Uterus (tissue), 3 donors: ENCODE measurements at regions not wholly inside any gene's neighbourhood (a gene's known extent, or its start where the extent isn't known, plus 50 kb on each side); places are given as distances from the start of the nearest gene placed in this dataset.
A peak's percentile ranks its signal among the peaks of the same experiment; 100 is the strongest.

Source experiments
- DNase-seq, 2 donors: peaks; one replicate each; pipeline ENCODE4 v3.0.0-alpha.2; 2019 to 2020
- H3K27ac ChIP-seq, 2 donors: fragments of 200-600 bp; sonication (generic); 1 replicate in 1 of 2; 2 replicates in 1 of 2; pipeline ENCODE4 v1.5.1; 2016 to 2018
- H3K27me3 ChIP-seq, 2 donors: fragments of 200-600 bp; sonication (generic); one replicate each; pipeline ENCODE4 v1.5.1; 2018 to 2019; ENCODE audit warnings: control low read depth in 1 of 2
- H3K36me3 ChIP-seq, 2 donors: fragments of 200-600 bp; sonication (generic); one replicate each; pipeline ENCODE4 v1.5.1; 2019; ENCODE audit warnings: control low read depth in 1 of 2
- H3K4me1 ChIP-seq, 2 donors: fragments of 200-600 bp; sonication (generic); one replicate each; pipeline ENCODE4 v1.5.1; 2018 to 2019; ENCODE audit warnings: control low read depth in 1 of 2
- H3K4me3 ChIP-seq, 2 donors: fragments of 200-600 bp; sonication (generic); 1 replicate in 1 of 2; 2 replicates in 1 of 2; pipeline ENCODE4 v1.5.1; 2018 to 2019; ENCODE audit warnings: mild to moderate bottlenecking in 1 of 2
- H3K9me3 ChIP-seq, 2 donors: fragments of 200-600 bp; sonication (generic); one replicate each; pipeline ENCODE4 v1.5.1; 2019; ENCODE audit warnings: control low read depth in 1 of 2
- POLR2A ChIP-seq, 2 donors: fragments of 450-650 bp; IDR thresholded peaks; one replicate each; pipeline ENCODE4 v1.6.1; 2016; ENCODE audit warnings: antibody characterized with exemption in 2 of 2, mild to moderate bottlenecking in 1 of 2, moderate library complexity in 1 of 2
- intact Hi-C: fragments of 100-400 bp; cut with DNase I; formaldehyde crosslinking; loops from one replicate; pipeline ENCODE4 v1.15.1; 2023; ENCODE audit warnings: low total_unique reads
- TF ChIP-seq, protein P1 (sequence below), 4 experiments: fragments of 200-600 bp in 2 of 4; fragments of 450-650 bp in 2 of 4; sonication (generic) in 2 of 4; IDR thresholded peaks; one replicate each; pipeline ENCODE4 v1.5.1; 2016 to 2019; ENCODE audit warnings: antibody characterized with exemption in 4 of 4, mild to moderate bottlenecking in 2 of 4, moderate library complexity in 1 of 4
- donor health status: DM: yes; HTN: yes; CAD: no.

DNA sequence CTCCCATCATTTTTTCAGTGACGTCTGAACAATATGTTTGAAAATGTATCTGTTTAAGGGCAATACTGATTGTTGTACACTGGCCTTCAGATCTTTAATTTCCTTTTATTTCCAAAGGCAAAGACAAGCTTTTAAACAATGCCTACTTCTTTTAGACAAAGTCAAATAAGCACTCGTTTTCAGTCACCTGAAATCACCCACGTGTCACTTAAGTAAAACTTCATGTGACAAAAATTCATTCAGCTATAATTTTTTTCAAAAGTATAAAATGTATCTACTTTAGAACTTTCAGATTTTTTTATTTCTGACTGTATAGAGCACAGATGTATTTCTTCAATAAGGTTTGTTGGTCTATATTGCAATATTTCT is 113.5 kb upstream of the BEND6 start:
- DNase-seq = no peak
- no peak for TF ChIP-seq POLR2A (IDR thresholded peaks at IDR 0.05)
- TF ChIP-seq, protein P1, sequence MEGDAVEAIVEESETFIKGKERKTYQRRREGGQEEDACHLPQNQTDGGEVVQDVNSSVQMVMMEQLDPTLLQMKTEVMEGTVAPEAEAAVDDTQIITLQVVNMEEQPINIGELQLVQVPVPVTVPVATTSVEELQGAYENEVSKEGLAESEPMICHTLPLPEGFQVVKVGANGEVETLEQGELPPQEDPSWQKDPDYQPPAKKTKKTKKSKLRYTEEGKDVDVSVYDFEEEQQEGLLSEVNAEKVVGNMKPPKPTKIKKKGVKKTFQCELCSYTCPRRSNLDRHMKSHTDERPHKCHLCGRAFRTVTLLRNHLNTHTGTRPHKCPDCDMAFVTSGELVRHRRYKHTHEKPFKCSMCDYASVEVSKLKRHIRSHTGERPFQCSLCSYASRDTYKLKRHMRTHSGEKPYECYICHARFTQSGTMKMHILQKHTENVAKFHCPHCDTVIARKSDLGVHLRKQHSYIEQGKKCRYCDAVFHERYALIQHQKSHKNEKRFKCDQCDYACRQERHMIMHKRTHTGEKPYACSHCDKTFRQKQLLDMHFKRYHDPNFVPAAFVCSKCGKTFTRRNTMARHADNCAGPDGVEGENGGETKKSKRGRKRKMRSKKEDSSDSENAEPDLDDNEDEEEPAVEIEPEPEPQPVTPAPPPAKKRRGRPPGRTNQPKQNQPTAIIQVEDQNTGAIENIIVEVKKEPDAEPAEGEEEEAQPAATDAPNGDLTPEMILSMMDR (IDR thresholded peaks at IDR 0.05) = no peak
- no peaks in the 10 kb centered on the region for H3K27me3 ChIP-seq
- H3K9me3 ChIP-seq = no peaks in the 10 kb centered on the region
- H3K27ac ChIP-seq = peak overlapping the region; percentile 27 to 30
- no peaks in the 10 kb centered on the region for H3K36me3 ChIP-seq
- H3K4me3 ChIP-seq = no peak overlapping the region
- H3K4me1 ChIP-seq = peaks cover 0 to 13% of the 10 kb centered on the region in 2 donors
- intact Hi-C loops = loop anchor here (5.0 kb wide), 1 partner anchor 134 kb away; no protein-coding TSS in a partner anchor

DNA sequence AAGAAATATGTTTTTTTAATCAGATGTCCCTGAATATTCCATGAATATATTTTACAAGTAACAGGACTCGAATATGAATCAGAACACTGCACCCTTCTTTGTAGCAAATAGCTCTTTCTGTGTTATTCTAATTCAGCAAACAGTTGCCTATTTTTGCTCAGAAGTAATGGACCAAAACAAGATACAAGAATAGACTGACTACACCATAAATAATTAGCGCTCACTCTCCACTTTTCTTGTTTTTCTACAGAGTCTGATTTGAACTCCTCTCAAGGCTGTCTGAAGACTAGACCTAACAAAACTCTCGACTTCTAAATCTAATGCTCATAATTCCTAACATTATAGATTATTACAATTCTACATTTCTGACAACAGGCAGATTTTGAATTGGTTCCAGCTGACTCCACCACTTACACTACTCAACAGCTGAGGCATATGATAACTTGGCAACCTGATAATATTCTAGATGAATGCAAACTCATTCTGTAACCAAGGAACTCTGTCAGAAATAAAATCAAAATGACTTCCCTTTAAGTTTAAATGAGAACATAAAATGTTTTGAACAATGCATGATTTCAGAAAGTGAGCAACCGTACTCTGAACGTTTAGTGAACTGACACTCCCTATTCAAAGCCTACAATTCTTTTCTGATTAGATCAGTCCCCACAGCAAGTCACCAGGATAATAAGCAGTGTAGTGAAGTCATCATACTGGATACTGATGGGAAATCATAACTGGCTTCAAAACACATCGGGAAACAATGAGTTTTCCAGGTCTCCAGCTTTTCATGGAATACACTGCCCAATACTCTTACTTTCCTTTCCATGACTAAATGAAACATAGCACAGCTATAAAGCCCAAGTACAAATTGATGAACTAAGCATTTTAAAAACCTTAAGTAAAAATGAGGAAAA is 114.2 kb upstream of the BEND6 start:
- Histone ChIP-seq H3K9me3 (no peaks in the 10 kb centered on the region), H3K27ac (peak overlapping the region; percentile 27 to 30), H3K36me3 (no peaks in the 10 kb centered on the region), H3K27me3 (no peaks in the 10 kb centered on the region), H3K4me1 (peaks cover 0 to 13% of the 10 kb centered on the region in 2 donors), H3K4me3 (no peak overlapping the region)
- intact Hi-C loops = loop anchor here (5.0 kb wide), 1 partner anchor 133 kb away; no protein-coding TSS in a partner anchor
- no peak for DNase-seq
- peak in 1 of 2 donors; percentile 10 for TF ChIP-seq POLR2A (IDR thresholded peaks at IDR 0.05)
- TF ChIP-seq, protein P1 (IDR thresholded peaks at IDR 0.05) = no peak

- H3K4me1 ChIP-seq = peaks cover 0 to 13% of the 10 kb centered on the region in 2 donors
- H3K36me3 ChIP-seq = no peaks in the 10 kb centered on the region
- TF ChIP-seq, protein P1 (IDR thresholded peaks at IDR 0.05) = no peak
- no peak for TF ChIP-seq POLR2A (IDR thresholded peaks at IDR 0.05)
- no peak overlapping the region for H3K27ac ChIP-seq
- H3K4me3 ChIP-seq = no peak overlapping the region
- intact Hi-C loops = loop anchor here (5.0 kb wide), 1 partner anchor 132 kb away; no protein-coding TSS in a partner anchor
- no peaks in the 10 kb centered on the region for H3K9me3 ChIP-seq
- H3K27me3 ChIP-seq = no peaks in the 10 kb centered on the region
- no peak for DNase-seq
Observed at GRCh38 chr6:56839533-56840183, 115.2 kb upstream of the BEND6 start.

- Histone ChIP-seq H3K4me3 (no peak overlapping the region), H3K27ac (no peak overlapping the region)
- TF ChIP-seq, protein P1 (IDR thresholded peaks at IDR 0.05) = no peak
- no peak for TF ChIP-seq POLR2A (IDR thresholded peaks at IDR 0.05)
Observed at GRCh38 chr6:56838965-56839364, 115.9 kb upstream of the BEND6 start.

More at GRCh38 chr6:56838965-56839364, 115.9 kb upstream of the BEND6 start:
- no peak for DNase-seq
- intact Hi-C loops = no loop called here
- no peaks in the 10 kb centered on the region for H3K27me3 ChIP-seq
- no peaks in the 10 kb centered on the region for H3K9me3 ChIP-seq
- peaks cover 0 to 13% of the 10 kb centered on the region in 2 donors for H3K4me1 ChIP-seq
- no peaks in the 10 kb centered on the region for H3K36me3 ChIP-seq
